Activated CD4-positive, alpha-beta T cell treated with anti-CD3 and anti-CD28 coated beads for 36 hours (primary cell): ENCODE measurements at regions not wholly inside any gene's neighbourhood (a gene's known extent, or its start where the extent isn't known, plus 50 kb on each side); places are given as distances from the start of the nearest gene placed in this dataset.

Source experiments
- ATAC-seq: fragments of 200-7000 bp; cut with Tn5 transposase; one replicate; pipeline ENCODE4 v1.10.0; 2021; ENCODE audit warnings: mild to moderate bottlenecking, moderate library complexity
- CTCF ChIA-PET: fragments of 350-600 bp; sonication (Branson Sonifier 250); formaldehyde crosslinking; loops from one replicate; lab custom pipeline; 2021; ENCODE audit warnings: antibody characterized with exemption; lab: Charles Lee
- POLR2A ChIA-PET: fragments of 350-600 bp; sonication (Branson Sonifier 250); formaldehyde crosslinking; loops from one replicate; lab custom pipeline; 2021; ENCODE audit warnings: antibody characterized with exemption, inconsistent platforms; lab: Charles Lee
- DNase-seq: peaks from one replicate; pipeline ENCODE4 v3.0.0-alpha.2; 2020
- H3K27ac Mint-ChIP-seq: one replicate; pipeline ENCODE4 v1.8.0; 2021; ENCODE audit warnings: mixed read lengths
- H3K27me3 Mint-ChIP-seq: one replicate; pipeline ENCODE4 v1.8.0; 2021; ENCODE audit warnings: mixed read lengths
- H3K36me3 Mint-ChIP-seq: one replicate; pipeline ENCODE4 v1.8.0; 2021; ENCODE audit warnings: low read depth, mixed read lengths
- H3K4me1 Mint-ChIP-seq: one replicate; pipeline ENCODE4 v1.8.0; 2021; ENCODE audit warnings: mixed read lengths
- H3K4me3 Mint-ChIP-seq: one replicate; pipeline ENCODE4 v1.8.0; 2021; ENCODE audit warnings: mild to moderate bottlenecking, moderate library complexity, mixed read lengths
- H3K9me3 Mint-ChIP-seq: one replicate; pipeline ENCODE4 v1.8.0; 2021; ENCODE audit warnings: low read depth, mixed read lengths
- intact Hi-C, 2 experiments: fragments of 100-400 bp; cut with DNase I in 1 of 2; cut with micrococcal nuclease in 1 of 2; formaldehyde crosslinking; loops; one replicate each; pipeline versions ENCODE4 v1.14.2 to v1.15.1; 2022 to 2024; cut with DNase I, micrococcal nuclease

- intact Hi-C loops, result loop anchor here in 1 of 2 experiments (10.0 kb wide), 1 partner anchor 105 kb away; no protein-coding TSS in a partner anchor
- POLR2A ChIA-PET, result no interaction called here
- Mint-ChIP-seq H3K4me1 (no peaks in the 10 kb centered on the region), H3K4me3 (no peak overlapping the region), H3K27ac (no peak overlapping the region), H3K27me3 (peaks cover 24% of the 10 kb centered on the region), H3K9me3 (peaks cover 5% of the 10 kb centered on the region), H3K36me3 (no peaks in the 10 kb centered on the region)
- DNase-seq (no peak), ATAC-seq (no peak)
- CTCF ChIA-PET, result no interaction called here
These were observed 60.3 kb upstream of the GALNT9 start for GRCh38 chr12:132389526-132390286.

DNA sequence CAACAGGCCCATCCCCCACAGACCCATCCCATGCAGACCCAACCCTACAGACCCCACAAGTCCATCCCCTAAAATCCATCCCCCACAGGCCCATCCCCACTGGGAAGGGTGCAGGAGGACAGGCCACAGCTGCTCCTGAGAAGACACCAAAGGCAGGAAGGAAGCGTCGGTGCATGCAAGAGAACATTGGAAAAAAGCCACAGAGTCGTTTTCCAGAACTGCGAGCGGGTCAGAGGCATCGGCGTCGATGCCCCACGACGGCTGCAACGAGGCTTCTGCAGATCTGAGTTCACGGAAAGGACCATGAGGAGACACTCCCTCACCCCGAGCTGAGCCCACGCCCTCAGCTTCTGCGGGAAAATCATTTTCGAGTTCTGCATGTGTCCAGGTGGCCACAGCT, 59.6 kb upstream of the GALNT9 start:
- Mint-ChIP-seq H3K4me1 (no peaks in the 10 kb centered on the region), H3K4me3 (no peak overlapping the region), H3K9me3 (no peaks in the 10 kb centered on the region), H3K27me3 (peaks cover 24% of the 10 kb centered on the region), H3K27ac (no peak overlapping the region), H3K36me3 (no peaks in the 10 kb centered on the region)
- DNase-seq, result no peak
- no peak for ATAC-seq
- CTCF ChIA-PET, result no interaction called here
- intact Hi-C loops, result no loop called here
- POLR2A ChIA-PET, result no interaction called here

DNA sequence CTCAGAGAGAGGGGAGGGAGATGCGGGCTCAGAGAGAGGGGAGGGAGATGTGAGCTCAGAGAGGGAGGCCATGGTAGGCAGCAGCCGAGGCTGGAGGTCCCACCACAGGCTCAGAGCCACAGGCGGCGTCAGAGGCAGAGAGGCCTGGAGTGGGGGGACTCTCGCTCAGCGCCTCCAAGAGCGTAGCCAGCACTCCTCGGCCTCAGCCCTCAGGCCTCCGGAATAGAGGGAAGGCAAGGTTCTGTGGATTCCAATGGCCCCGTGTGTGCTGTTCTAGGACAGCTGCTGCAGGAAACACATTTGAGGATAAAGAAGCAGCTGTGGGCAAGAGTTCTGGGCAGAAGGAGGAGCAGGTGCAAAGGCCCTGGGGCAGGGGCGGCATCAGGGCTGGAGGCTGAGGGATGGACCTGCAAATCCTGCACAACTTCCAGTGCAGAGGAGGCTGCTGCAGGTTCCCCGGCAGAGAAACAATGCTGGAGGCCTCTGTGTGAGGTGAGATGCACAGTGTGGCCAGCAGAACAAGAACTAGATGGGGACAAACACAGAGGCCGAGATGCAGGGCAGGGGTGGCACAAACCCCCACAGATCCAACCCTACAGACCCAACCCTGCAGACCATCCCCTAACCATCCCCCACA, 59.1 kb upstream of the GALNT9 start:
- H3K27ac Mint-ChIP-seq, result no peak overlapping the region
- intact Hi-C loops, result no loop called here
- no peak for DNase-seq
- H3K36me3 Mint-ChIP-seq, result no peaks in the 10 kb centered on the region
- no peaks in the 10 kb centered on the region for H3K9me3 Mint-ChIP-seq
- no peak overlapping the region for H3K4me3 Mint-ChIP-seq
- CTCF ChIA-PET, result no interaction called here
- no peak for ATAC-seq
- no peaks in the 10 kb centered on the region for H3K4me1 Mint-ChIP-seq
- POLR2A ChIA-PET, result no interaction called here
- peaks cover 24% of the 10 kb centered on the region for H3K27me3 Mint-ChIP-seq

DNA sequence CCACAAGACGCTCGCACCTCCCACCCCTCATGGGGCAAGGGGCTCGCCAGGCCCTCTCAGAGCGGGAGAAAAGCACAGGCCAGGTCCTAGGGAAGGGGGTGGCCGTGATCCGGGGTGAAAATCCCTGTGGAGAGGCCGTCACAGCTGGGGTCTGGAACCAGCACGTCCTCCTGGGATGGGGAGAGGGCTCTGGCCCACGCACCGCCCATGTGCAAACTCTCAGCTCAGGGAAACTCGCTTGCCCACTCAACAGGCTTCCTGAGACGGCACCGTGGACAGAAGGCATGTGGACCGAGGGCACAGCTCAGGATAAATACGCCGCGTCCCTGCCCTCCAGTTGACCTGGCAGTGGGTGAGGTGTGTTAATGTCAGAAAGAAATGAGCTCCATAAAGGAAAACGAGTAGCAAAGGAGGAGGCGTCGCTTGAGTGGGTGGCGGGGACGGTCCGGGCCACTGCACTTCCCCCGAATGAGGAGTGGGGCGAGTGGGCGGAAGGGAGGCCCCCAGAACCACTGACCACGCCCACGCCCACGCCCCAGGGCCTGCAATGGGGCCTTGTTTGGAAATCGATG, 57.6 kb upstream of the GALNT9 start:
- Mint-ChIP-seq H3K36me3 (no peaks in the 10 kb centered on the region), H3K4me1 (no peaks in the 10 kb centered on the region), H3K27ac (no peak overlapping the region), H3K27me3 (peaks cover 24% of the 10 kb centered on the region), H3K9me3 (no peaks in the 10 kb centered on the region), H3K4me3 (no peak overlapping the region)
- intact Hi-C loops, result no loop called here
- ATAC-seq (no peak), DNase-seq (no peak)
- CTCF ChIA-PET, result interaction anchor here (1.0 to 1.1 kb wide), 2 partner anchors 9 to 17 kb away, joined by 3 to 5 read pairs; no protein-coding TSS in a partner anchor
- POLR2A ChIA-PET, result no interaction called here

DNA sequence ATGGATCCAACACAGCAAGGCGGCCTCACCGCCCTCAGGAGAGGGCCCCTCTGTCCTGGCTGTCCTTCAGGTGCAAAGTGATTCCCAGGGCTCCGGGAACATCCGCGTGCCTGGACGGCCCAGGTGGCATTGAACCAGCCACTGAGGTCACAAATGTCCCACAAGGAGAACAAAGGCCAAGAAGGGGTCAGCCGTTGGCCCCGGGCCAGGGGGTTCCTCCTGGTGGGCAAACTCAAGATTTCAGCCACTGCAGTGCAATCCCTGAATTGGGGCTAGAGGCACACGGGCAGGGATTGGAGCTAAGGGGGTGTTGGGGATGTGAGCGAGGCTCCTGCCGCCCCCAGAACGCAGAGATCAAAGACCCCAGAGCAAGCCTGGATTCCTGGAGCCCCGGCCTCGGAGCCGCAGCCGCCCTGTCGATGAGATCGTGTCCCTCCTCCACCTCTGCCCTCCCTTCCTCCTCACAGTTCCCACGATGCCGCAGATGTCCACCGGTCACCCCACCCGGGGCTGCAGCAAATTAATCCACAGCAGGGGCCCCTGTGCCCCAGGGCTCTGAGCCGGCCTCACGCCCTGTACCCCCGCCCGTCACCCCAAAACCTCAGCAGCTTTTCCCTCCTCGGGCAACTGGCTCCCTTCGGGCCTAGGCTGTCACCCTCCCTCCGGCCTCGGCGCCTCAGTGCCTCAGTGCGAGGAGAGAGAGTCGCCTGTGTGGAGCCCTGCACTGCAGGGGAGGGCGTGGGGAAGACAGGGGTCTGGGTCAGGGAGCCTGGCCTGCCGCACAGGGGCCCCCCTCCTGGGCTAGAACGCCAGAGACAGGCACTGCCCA, 56.7 kb upstream of the GALNT9 start:
- Mint-ChIP-seq H3K36me3 (no peaks in the 10 kb centered on the region), H3K9me3 (no peaks in the 10 kb centered on the region), H3K4me3 (no peak overlapping the region), H3K4me1 (no peaks in the 10 kb centered on the region), H3K27me3 (peaks cover 23% of the 10 kb centered on the region), H3K27ac (no peak overlapping the region)
- ChIA-PET CTCF (interaction anchor here (1.0 to 1.1 kb wide), 2 partner anchors 10 to 17 kb away, joined by 3 to 5 read pairs; no protein-coding TSS in a partner anchor), POLR2A (no interaction called here)
- no peak for ATAC-seq
- no peak for DNase-seq
- intact Hi-C loops, result no loop called here

- Mint-ChIP-seq H3K27ac (no peak overlapping the region), H3K9me3 (no peaks in the 10 kb centered on the region), H3K27me3 (peaks cover 20% of the 10 kb centered on the region), H3K4me1 (no peaks in the 10 kb centered on the region), H3K36me3 (no peaks in the 10 kb centered on the region), H3K4me3 (no peak overlapping the region)
- no peak for DNase-seq
- ChIA-PET POLR2A (no interaction called here), CTCF (interaction anchor here (0.7 kb wide), 1 partner anchor 326 kb away, joined by 3 read pairs; no protein-coding TSS in a partner anchor)
- intact Hi-C loops, result no loop called here
- ATAC-seq, result no peak
These were observed 55.8 kb upstream of the GALNT9 start for GRCh38 chr12:132384916-132385774.

- ChIA-PET POLR2A (no interaction called here), CTCF (interaction anchor here (0.7 kb wide), 1 partner anchor 132 kb away, joined by 3 read pairs; no protein-coding TSS in a partner anchor)
- Mint-ChIP-seq H3K4me1 (no peaks in the 10 kb centered on the region), H3K36me3 (no peaks in the 10 kb centered on the region), H3K27me3 (peaks cover 22% of the 10 kb centered on the region), H3K9me3 (no peaks in the 10 kb centered on the region), H3K27ac (no peak overlapping the region), H3K4me3 (no peak overlapping the region)
- no peak for ATAC-seq
- DNase-seq, result no peak
- intact Hi-C loops, result no loop called here
These were observed 51.3 kb upstream of the GALNT9 start for GRCh38 chr12:132380641-132381040.

DNA sequence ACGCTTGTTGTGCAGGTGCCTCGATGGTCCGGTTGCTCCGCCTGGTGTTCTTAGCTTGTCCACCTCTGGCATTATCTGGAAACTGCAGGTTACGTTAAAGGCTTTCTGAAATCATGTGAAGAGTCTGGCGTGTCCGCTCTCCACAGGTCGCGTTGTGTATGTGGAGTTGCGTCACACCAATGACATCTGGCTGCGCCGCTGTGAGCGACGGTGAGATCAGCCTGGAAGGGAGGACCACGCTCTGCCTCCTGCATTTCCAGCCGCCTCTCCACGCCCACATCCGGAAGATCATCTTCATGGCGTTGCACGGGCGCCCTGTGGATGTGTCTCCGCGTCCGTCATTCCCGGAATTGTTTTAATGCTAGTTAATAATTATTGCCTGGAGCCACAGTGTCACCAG, 50.6 kb upstream of the GALNT9 start:
- H3K36me3 Mint-ChIP-seq, result no peaks in the 10 kb centered on the region
- no peaks in the 10 kb centered on the region for H3K4me1 Mint-ChIP-seq
- H3K27me3 Mint-ChIP-seq, result peaks cover 19% of the 10 kb centered on the region
- H3K4me3 Mint-ChIP-seq, result no peak overlapping the region
- ChIA-PET POLR2A (no interaction called here), CTCF (no interaction called here)
- H3K27ac Mint-ChIP-seq, result no peak overlapping the region
- DNase-seq (no peak), ATAC-seq (no peak)
- intact Hi-C loops, result loop anchor here in 1 of 2 experiments (10.0 kb wide), 1 partner anchor 95 kb away; no protein-coding TSS in a partner anchor
- no peaks in the 10 kb centered on the region for H3K9me3 Mint-ChIP-seq

DNA sequence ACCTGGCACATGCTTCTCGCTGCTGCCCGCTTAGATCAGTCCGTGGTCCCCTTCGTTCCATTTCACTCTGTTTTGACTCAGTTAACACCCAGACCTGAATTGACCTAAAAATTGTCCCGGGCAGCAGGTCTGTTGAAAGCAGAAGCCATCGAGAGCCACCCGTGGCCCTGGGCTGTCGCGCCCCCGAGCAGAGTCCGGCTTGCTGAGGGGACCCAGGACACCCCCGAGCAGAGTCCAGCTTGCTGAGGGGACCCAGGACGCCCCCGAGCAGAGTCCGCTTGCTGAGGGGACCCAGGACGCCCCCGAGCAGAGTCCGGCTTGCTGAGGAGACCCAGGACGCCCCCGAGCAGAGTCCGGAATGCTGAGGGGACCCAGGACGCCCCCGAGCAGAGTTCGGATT, 50.2 kb upstream of the GALNT9 start:
- Mint-ChIP-seq H3K4me1 (no peaks in the 10 kb centered on the region), H3K36me3 (no peaks in the 10 kb centered on the region), H3K27me3 (peaks cover 22% of the 10 kb centered on the region), H3K27ac (no peak overlapping the region), H3K4me3 (no peak overlapping the region), H3K9me3 (no peaks in the 10 kb centered on the region)
- CTCF ChIA-PET, result no interaction called here
- intact Hi-C loops, result loop anchor here in 1 of 2 experiments (10.0 kb wide), 1 partner anchor 95 kb away; no protein-coding TSS in a partner anchor
- DNase-seq (no peak), ATAC-seq (no peak)
- POLR2A ChIA-PET, result no interaction called here
